ENCODE measurements at regions not wholly inside any gene's neighbourhood (a gene's known extent, or its start where the extent isn't known, plus 50 kb on each side); places are given as distances from the start of the nearest gene placed in this dataset.

- TF ChIP-seq CTCF (IDR thresholded peaks at IDR 0.05) (no peak), FOXM1 (IDR thresholded peaks at IDR 0.05; ENCODE audit: low read depth) (no peak), EP300 (IDR thresholded peaks at IDR 0.05; ENCODE audit: borderline replicate concordance in 1 of 2, low read depth in 1 of 2, low read length in 1 of 2) (no peak), CHD2 (IDR thresholded peaks at IDR 0.05; ENCODE audit: low read length, partially characterized antibody) (no peak), POLR2AphosphoS5 (IDR thresholded peaks at IDR 0.05; ENCODE audit: low read depth, low read length) (no peak), TEAD4 (IDR thresholded peaks at IDR 0.05; ENCODE audit: borderline replicate concordance, insufficient read depth) (no peak), RAD21 (IDR thresholded peaks at IDR 0.05; ENCODE audit: low read length) (no peak), PBX3 (IDR thresholded peaks at IDR 0.05) (no peak), MAX (IDR thresholded peaks at IDR 0.05; ENCODE audit: low read depth) (no peak), FOSL2 (IDR thresholded peaks at IDR 0.05; ENCODE audit: borderline replicate concordance, low read depth) (no peak), RXRA (IDR thresholded peaks at IDR 0.05; ENCODE audit: borderline replicate concordance, low read depth) (no peak)
Observed at GRCh38 chr10:78614744-78615143, 454.0 kb upstream of the ZMIZ1 start.
